ENCODE measurements at regions not wholly inside any gene's neighbourhood (a gene's known extent, or its start where the extent isn't known, plus 50 kb on each side); places are given as distances from the start of the nearest gene placed in this dataset.

GRCh38 chr16:9449597-9449996 is 358.2 kb downstream of the HAPSTR1 start:
- H2AFZ ChIP-seq (ENCODE audit: low read depth, low read length) = no peak overlapping the region
- FAIRE-seq (no peak), ATAC-seq (no peak), DNase-seq (ENCODE audit: extremely low read depth in 1 of 4, low spot score in 3 of 4) (no peak)
- H3K36me3 ChIP-seq (ENCODE audit: control insufficient read depth, insufficient read depth, low read length) = no peaks in the 10 kb centered on the region
- H3K9me3 ChIP-seq (replicated peaks; ENCODE audit: control insufficient read depth, insufficient read depth, low read depth, low read length) = no peaks in the 10 kb centered on the region
- POLR2A ChIA-PET = no interaction called here
- no peak overlapping the region for H3K4me3 ChIP-seq
- no peak for TF ChIP-seq ATF4 (CRISPR knock-in tag; IDR thresholded peaks at IDR 0.05)
- TF ChIP-seq RAD51 (IDR thresholded peaks at IDR 0.05; ENCODE audit: borderline replicate concordance, low read depth) = peak; percentile 88
- peak; percentile 57 for TF ChIP-seq CBFA2T2 (conservative IDR thresholded peaks at IDR 0.05)
- TF ChIP-seq, protein P1, sequence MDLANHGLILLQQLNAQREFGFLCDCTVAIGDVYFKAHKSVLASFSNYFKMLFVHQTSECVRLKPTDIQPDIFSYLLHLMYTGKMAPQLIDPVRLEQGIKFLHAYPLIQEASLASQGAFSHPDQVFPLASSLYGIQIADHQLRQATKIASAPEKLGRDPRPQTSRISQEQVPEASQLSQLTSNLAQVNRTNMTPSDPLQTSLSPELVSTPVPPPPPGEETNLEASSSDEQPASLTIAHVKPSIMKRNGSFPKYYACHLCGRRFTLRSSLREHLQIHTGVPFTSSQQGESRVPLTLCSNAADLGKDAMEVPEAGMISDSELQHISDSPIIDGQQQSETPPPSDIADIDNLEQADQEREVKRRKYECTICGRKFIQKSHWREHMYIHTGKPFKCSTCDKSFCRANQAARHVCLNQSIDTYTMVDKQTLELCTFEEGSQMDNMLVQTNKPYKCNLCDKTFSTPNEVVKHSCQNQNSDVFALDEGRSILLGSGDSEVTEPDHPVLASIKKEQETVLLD (IDR thresholded peaks at IDR 0.05) = no peak
- no peak for TF ChIP-seq KLF13 (tag; IDR thresholded peaks at IDR 0.05; ENCODE audit: borderline replicate concordance, low read depth)
- TF ChIP-seq ID3 (CRISPR knock-in tag; IDR thresholded peaks at IDR 0.05) = no peak
- no peak for TF ChIP-seq ID3 (tag; IDR thresholded peaks at IDR 0.05)
- TF ChIP-seq ERF (CRISPR knock-in tag; IDR thresholded peaks at IDR 0.05) = no peak
- no peak for TF ChIP-seq NFXL1 (CRISPR knock-in tag; IDR thresholded peaks at IDR 0.05)
- TF ChIP-seq, protein P2, sequence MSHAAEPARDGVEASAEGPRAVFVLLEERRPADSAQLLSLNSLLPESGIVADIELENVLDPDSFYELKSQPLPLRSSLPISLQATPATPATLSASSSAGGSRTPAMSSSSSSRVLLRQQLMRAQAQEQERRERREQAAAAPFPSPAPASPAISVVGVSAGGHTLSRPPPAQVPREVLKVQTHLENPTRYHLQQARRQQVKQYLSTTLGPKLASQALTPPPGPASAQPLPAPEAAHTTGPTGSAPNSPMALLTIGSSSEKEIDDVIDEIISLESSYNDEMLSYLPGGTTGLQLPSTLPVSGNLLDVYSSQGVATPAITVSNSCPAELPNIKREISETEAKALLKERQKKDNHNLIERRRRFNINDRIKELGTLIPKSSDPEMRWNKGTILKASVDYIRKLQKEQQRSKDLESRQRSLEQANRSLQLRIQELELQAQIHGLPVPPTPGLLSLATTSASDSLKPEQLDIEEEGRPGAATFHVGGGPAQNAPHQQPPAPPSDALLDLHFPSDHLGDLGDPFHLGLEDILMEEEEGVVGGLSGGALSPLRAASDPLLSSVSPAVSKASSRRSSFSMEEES (CRISPR knock-in tag; IDR thresholded peaks at IDR 0.05) = peak; percentile 91
- peak; percentile 59; the same call in 1 of the 2 replicates for TF ChIP-seq TOE1 (IDR thresholded peaks at IDR 0.05; ENCODE audit: borderline replicate concordance)
- no peak for TF ChIP-seq TOE1 (CRISPR knock-in tag; IDR thresholded peaks at IDR 0.05; ENCODE audit: borderline replicate concordance, low read depth)
- no peak for TF ChIP-seq NELFE (IDR thresholded peaks at IDR 0.05; ENCODE audit: insufficient read depth, insufficient read length)
- no peak for TF ChIP-seq HDAC6 (IDR thresholded peaks at IDR 0.05; ENCODE audit: low read depth, low read length)
- peaks cover 2 to 3% of the 10 kb centered on the region in 2 experiments; a peak in 1 of 5 replicates for H3K27me3 ChIP-seq (ENCODE audit: control insufficient read depth in 2 of 2, insufficient read depth in 2 of 2, low read length in 2 of 2)
- no peaks in the 10 kb centered on the region for H4K20me1 ChIP-seq (replicated peaks; ENCODE audit: control insufficient read depth, insufficient read depth, low read length)
- H3K4me2 ChIP-seq (ENCODE audit: insufficient read depth, low read length) = no peak overlapping the region
- H3K9me1 ChIP-seq (ENCODE audit: control insufficient read depth, insufficient read depth, low read length) = no peaks in the 10 kb centered on the region
- no peak overlapping the region for H3K9ac ChIP-seq (ENCODE audit: insufficient read depth in 1 of 2, low read depth in 2 of 2, low read length in 2 of 2)
- in situ Hi-C loops (cut with MboI) = no loop called here
- BruUV-seq (replicated peaks) = no TSS peak
- CTCF ChIA-PET (ENCODE audit: low intra/inter-chr PET ratio) = no interaction called here
- intact Hi-C loops (cut with micrococcal nuclease) = no loop called here
- H3K79me2 ChIP-seq (ENCODE audit: control insufficient read depth, insufficient read depth, low read length) = no peaks in the 10 kb centered on the region
- no peak overlapping the region for H3K27ac ChIP-seq (ENCODE audit: extremely low read depth, low read depth, low read length)
- WGBS (ENCODE audit: insufficient coverage, low coverage, missing lambda C conversion rate) = 0% methylated on average over 3 of the region's 3 CpGs
- no peaks in the 10 kb centered on the region for H3K4me1 ChIP-seq (replicated peaks in 1 of 2; ENCODE audit: control insufficient read depth in 2 of 2, insufficient read depth in 2 of 2, low read length in 2 of 2)
